ENCODE measurements at regions not wholly inside any gene's neighbourhood (a gene's known extent, or its start where the extent isn't known, plus 50 kb on each side); places are given as distances from the start of the nearest gene placed in this dataset.

DNA sequence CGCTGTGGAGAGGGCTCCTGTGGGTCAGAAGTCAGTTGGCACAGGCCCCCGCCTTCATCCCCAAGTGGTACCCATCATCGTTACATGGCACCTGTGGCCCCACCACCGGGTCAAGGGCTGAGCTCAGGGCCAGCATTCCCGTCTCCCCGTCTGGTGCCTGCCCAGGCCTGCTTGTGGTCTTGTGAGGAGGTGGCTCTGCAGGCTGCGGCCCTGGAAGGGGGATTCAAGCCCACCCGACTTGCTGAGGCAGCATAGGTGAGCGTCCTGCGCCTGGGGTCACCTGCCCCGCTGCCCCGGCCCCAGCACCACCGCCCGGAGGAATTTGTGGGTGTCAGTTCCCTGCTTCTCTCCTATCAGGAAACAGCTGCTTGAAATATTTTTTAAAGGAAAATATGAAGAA lies 53.0 kb upstream of the EN2 start:
- TF ChIP-seq CTCF (conservative IDR thresholded peaks at IDR 0.05; ENCODE audit: low read depth in 2 of 2): no peak
- TF ChIP-seq EZH2phosphoT487 (IDR thresholded peaks at IDR 0.05; ENCODE audit: unreplicated experiment): no peak

All from GM23338 (cell line).